Stromal cell of bone marrow (primary cell): ENCODE measurements at regions not wholly inside any gene's neighbourhood (a gene's known extent, or its start where the extent isn't known, plus 50 kb on each side); places are given as distances from the start of the nearest gene placed in this dataset.

Source experiments
- DNase-seq: peaks from one replicate; pipeline ENCODE4 v3.0.0-alpha.2; 2012; ENCODE audit warnings: low read depth

DNA sequence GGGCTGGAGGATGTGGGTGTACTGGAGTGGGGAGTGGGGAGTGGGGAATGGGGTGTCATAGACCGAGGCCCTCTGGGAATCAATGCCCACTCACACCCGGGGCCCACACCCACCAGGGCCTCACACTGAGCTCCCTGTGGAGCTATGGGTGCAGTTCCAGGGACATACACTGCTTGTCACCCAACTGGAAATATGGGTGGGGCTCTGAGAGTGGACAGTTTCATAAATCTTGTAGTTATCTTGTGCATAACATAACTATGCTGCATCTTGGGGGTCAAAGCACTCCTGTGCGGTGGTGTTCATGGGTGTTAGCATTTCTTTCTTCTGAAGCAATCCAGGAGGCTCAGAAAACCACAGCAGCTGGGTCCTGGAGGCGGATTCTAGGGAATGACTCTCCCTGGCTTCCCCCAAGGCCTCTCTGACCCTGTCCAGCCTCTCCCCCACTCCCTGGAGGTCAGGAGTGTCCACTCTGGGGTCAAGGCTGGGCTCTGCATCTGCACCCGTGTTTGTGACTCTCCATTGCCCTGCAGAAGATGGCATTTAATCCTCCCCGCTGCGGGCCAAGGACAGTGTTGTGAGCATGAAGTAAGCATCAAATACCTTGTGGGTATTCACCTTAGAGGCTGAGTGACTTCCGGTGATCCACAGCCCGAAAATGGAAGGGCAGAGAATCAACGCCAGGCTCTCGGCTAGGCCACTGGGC lies 172.5 kb downstream of the CTTN start:
- DNase-seq, result no peak

DNA sequence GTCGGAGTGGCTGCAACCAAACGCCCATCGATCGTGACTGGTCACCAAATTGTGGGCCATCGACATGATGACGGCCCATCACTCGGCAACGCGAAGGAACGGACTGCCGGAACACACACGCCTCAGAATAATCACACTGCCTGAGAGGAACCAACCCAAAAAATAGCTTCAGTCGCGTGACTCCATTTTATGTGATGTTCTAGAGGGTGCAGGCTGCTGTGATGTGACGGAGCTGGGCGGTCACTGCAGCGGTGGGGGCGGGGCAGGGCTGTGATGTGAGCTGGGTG lies 174.6 kb downstream of the CTTN start:
- DNase-seq, result no peak

DNA sequence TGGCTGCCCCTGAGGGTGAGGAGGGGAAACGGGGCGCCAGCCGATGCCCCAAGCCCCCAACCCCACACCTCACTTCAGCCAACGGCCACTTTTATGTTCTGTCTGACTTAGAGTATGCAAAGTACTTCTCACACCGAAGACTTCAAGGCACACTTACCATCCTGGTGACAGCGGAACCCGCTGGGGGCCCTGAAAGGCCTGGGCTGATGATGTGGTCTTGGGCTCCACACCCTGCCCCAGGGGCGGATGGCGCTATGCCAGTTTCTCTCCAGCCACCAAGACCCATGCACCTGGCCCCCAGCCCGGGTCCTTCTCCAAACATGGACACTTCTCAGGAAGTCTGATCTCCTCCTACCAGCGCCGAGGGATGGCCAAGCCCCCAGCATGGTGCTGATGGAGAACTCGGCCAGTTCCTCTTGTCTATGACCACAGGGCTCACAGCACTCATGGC lies 175.4 kb downstream of the CTTN start:
- no peak for DNase-seq

- DNase-seq, result no peak
These were observed 176.5 kb downstream of the CTTN start for GRCh38 chr11:70574725-70575347.

DNA sequence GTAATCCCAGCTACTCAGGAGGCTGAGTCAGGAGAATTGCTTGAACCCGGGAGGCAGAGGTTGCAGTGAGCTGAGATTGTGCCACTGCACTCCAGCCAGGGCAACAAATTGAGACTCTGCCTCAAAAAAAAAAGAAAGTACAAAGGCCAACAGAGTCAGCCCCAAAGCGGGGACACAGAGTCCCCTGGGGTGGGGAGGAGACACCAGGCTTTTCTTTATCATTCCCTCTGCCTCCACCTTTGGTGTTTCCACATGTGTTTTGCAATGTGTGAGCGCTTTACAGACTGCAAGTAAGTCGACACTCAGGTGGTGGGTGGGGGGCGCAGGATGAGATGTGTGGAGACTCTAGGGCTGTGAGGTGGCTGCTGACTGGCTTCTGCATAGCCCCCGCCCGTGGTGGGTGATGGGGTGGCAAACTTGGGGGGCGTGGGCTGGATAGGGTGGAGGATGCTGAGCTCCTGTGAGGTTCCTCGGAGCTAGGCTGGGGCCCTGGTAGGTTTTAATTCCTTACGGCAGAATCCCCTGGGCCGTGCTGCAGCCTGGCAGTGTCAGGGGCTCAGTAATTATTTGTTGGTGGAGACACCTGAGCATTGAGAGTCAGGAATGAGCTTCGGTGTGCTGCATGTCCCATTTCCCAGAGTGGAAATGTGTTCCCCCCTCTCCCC lies 177.2 kb downstream of the CTTN start:
- no peak for DNase-seq

- DNase-seq, result no peak
These were observed 178.9 kb downstream of the CTTN start for GRCh38 chr11:70577258-70577603.

GRCh38 chr11:70577948-70578347 lies 179.6 kb downstream of the CTTN start:
- no peak for DNase-seq

- DNase-seq, result no peak
These were observed 180.0 kb downstream of the CTTN start for GRCh38 chr11:70578371-70578770.

GRCh38 chr11:70578831-70579230 lies 180.5 kb downstream of the CTTN start:
- no peak for DNase-seq

DNA sequence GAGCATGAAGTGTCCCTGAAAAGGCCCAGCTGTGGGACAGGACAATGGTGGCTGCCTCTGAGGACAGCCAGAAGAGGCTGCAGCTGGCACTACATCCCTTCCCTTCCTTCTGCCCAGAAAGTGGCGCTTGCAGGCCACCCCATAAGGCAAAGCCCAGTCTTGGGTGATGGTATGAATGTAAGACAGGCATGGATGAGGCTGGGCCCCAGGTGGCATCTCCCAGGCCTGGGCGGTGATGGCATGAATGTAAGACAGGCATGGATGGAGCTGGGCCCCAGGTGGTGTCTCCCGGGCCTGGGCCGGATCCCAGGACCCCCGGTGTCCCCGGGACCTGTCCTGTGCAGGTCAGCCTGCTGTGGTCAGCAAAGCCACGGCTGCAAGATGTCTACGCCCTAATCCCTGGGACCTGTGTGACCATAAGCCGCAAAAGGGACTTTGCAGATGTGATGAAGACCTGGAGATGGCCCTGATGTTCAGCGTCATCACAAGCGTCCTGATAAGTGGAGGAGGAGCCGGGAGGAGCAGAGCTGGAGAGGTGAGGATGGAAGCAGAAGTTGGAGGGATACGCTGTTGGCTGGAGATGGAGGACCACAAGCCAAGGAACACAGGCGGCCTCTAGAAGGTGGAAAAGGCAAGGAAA lies 181.1 kb downstream of the CTTN start:
- DNase-seq, result no peak

DNA sequence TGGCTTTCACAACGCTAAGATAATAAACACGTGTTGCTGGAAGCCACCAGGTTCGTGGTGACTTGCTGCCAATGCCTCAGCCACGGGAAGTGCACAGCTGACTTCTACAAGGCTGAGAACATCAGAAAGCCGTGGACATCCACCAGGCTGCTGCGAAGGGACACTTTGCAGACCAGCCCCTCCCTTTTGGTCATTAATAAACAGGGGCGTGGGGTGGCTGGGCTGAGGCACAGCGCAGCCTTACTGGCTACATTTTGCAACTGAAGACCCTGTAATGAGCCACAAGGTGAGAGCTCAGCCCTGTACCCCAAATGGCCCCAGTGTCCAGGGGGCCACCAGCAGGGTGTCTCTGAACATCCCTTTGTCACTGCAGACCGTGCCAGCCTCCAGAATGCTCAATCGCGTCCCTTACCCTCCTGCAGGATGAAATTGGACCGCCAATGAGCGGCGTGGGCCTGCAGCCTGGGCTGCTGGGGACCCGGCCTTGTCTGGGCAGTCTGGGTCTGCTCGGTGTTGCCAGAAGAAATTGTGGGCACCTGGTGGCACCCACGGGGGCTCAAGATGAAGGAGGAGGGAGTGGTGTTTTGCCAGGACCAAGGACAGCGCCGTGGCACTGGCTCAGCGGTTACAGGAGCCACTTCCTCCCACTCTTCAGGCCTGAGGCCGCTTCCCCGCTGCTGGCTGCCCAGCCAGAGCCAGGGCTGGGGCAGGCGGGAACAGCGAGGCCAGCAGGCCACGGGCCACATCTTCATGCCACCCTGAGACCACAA lies 181.9 kb downstream of the CTTN start:
- DNase-seq, result no peak

DNA sequence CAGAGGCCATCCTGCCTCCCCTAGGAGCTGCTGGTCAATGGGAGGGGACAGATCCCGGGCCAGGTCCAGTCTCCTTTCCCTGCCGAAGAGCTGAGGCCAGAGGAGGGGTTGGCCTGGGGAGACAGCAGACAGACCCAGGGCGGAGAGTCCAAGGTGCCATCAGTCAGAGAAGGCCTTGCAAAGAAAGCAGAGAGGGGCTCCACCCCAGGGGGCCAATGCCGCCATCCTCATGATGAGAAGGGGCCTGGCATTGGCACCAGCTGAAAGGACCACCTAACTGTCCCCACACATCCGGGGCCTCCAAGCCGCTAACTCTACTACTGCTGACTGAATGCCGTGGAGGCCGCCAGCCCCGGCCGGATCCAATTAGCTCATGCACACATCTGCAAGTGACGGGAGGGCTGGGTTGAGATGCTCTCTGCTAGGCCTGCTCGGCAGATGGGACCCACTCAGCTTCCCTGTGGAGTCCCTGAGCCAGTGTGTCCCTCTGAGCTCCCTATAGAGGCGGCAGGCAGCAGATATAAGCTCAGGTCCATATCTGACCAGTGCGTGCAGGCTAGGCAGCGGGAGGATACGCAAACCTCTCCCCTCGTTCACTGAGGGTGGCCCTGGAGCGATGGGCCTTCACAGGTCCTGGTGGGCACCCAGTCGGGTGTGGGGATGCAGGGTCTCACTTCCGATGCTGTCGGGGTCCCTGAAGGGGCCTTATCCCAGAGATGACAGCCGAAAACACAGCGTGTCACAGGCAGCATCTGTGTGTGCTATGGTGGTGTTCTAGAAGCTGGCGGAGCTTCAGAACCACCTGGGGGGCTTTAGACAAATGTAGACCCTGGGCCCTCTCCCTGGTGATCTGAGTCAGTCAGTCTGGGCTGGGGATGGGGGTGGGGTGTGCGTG lies 183.9 kb downstream of the CTTN start:
- DNase-seq, result no peak

DNA sequence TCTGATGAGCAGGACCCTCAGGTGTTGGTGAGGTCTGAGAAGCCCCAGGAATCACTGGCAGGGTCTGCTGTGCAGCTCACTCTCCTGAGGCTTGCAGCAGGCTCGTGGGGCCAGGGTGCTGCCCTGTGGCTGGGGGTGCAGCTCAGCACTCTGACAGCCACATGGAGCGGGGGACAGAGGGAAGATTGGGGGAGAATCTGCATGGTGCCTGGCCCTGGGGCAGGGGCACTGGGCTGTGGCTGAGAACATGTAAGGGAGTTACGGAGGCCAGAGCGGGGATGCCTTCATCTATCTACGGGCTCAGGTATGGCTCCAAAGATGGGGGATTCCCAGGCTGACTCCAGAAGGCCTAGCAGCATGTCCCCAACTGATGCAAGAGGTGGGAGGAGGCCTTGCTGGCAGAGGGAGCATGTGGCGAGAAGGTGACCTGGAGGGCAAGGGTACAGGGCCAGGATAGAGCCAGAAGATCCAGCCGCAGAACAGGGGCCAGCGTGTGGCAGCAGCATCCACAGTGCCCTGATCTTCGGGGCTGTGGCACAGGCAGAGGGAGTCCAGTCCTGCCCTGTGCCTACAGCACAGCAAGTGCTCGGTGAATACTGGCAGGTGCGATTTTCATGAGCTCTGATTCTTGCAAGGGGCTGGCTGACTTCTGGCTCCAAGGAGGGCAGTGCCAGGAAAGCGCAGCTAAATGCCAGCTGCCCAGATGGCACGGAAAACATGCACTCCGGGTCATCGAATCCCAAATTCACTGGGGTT lies 184.7 kb downstream of the CTTN start:
- no peak for DNase-seq

DNA sequence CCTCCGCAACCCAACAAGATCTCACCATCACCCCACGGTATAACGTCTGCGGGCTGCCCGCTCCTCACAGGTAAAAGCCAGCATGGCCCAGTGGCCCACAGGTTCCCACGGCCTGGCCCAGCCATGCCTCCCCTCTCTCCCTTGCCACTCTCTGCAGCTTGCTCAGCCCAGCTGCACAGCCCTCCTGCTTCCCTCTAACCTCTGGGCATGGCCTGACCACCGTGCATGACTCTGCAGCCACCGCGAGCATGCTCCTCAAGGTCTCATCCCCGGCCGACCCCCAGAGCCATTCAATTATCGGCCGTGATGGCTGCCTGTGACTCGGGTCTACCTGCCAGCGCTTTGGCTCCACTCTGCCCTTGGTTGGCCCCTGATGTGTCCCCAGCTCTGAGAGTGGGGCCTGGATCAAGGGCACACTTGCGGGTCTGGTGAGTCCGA lies 185.5 kb downstream of the CTTN start:
- DNase-seq, result no peak

DNA sequence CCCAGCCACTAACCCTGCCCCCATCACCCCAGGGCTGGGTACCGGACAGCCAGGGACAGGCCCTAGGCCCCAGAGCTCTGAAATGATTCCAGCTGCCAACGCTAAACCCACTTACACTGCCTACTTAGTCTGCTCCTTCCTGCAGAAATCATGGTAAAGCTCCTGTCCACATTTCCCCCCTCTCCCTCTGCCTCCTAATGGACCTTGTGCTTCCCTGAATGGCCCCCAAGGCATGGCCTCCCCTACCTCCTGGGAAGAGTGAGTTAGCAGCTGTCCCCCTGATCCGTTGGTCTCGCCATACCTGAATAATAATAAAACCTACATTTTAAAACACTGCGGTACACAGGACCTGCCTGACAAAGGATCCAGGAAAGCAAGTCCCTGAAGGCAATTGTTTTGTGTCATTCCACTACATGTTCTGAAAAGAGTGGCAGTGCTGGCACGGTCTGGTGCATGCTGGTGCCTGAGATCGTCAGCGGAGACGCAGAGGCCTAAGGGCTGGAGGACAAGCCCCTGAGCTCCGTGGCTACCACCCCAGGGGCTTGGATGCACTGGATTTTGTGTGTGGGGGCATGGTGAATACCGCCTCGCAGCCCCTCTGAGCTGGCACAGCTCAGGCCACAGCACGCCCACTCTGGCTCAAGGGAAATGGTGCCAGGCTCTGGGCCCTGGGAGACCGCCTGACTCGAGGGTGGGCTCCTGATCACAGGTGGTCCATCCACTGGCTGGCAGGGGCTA lies 186.3 kb downstream of the CTTN start:
- DNase-seq, result no peak

DNA sequence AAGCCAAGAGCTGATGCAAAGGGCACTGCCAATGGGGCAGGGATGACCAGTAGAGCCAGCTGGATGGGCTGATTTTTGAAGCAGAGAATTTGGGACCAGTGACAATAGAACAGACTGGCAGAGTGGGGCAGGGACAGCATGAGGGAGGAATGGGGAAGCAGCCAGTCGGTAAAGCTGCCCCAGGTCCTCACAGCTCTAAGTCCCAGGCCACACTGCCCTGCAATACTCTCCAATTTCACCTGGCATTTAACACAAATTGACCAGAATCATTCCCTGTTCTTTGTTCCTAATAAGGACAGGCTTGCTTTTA lies 186.9 kb downstream of the CTTN start:
- no peak for DNase-seq

DNA sequence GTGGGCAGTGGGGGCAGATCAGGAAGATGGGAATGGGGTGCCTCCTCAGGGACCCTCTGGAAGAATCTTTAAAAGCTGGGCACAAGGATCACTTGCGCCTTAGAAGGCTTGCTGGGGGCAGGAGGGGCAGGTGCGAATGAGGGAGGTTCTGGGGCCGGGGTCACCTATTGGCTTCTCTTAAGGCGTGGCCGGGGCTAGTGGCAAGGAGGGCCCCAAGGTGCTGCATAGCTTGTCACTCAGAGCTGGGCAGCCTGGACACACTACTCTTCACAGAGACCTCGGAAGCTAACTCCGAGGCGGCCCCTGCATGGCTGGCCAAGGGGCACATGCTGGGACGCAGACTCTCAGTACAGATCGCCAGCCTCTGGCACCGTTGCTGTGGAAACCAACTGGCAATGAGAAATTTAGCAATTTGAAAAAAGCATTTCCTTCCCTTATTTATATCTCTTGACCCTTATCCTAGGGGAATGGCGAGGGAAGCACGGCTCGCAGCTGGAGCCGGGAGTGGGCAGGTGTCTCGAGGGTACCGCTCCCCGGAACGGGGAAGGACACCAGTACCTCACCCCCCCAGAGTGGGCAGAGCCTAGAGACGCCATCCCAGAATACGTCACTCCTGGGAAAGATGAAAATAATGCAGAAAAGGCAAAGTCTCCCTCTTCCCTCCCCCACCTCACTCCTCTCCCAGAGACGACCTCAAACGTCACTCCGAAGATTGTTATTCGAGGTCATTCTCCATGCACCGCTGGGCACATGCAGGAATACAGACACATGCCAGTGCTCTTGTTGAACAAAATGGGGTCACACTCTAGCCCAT lies 188.1 kb downstream of the CTTN start:
- DNase-seq, result no peak

- no peak for DNase-seq
These were observed 188.7 kb downstream of the CTTN start for GRCh38 chr11:70587075-70587389.

DNA sequence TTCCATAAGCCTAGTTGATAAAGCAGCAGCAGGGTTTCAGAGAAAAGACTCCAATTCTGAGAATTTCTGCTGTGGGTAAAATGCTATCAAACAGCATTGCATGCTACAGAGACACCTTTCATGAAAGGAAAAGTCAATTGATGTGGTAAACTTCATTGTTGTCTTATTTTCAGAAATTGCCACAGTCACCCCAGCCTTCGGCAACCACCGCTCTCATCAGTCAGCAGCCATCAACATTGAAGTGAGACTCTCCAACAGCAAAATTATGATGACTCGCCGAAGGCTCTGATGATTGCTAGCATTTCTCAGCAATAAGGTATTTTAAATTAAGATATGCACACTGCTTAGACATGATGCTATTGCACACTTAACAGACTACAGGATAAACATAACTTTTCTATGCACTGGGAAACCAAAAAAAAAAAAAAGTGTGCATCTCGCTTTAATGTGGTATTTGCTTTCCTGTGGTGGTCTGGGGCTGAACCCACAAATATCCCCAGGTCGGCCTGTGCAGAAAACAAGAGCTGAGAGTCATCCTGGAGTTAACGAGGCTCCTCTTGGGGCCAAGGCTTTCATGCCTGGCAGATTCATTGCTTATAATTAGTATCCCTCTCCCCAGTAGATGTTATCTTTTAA lies 192.1 kb downstream of the CTTN start:
- no peak for DNase-seq
